NCI-H69 (cell line): ENCODE measurements at regions not wholly inside any gene's neighbourhood (a gene's known extent, or its start where the extent isn't known, plus 50 kb on each side); places are given as distances from the start of the nearest gene placed in this dataset.

Source experiments
- DNase-seq: peaks from one replicate; lab custom pipeline; 2025; lab: John Stamatoyannopoulos, UW

- DNase-seq, result no peak
These were observed 694.3 kb upstream of the NR5A2 start for GRCh38 chr1:199333180-199333579.

- no peak for DNase-seq
These were observed 692.0 kb upstream of the NR5A2 start for GRCh38 chr1:199335496-199335895.

DNA sequence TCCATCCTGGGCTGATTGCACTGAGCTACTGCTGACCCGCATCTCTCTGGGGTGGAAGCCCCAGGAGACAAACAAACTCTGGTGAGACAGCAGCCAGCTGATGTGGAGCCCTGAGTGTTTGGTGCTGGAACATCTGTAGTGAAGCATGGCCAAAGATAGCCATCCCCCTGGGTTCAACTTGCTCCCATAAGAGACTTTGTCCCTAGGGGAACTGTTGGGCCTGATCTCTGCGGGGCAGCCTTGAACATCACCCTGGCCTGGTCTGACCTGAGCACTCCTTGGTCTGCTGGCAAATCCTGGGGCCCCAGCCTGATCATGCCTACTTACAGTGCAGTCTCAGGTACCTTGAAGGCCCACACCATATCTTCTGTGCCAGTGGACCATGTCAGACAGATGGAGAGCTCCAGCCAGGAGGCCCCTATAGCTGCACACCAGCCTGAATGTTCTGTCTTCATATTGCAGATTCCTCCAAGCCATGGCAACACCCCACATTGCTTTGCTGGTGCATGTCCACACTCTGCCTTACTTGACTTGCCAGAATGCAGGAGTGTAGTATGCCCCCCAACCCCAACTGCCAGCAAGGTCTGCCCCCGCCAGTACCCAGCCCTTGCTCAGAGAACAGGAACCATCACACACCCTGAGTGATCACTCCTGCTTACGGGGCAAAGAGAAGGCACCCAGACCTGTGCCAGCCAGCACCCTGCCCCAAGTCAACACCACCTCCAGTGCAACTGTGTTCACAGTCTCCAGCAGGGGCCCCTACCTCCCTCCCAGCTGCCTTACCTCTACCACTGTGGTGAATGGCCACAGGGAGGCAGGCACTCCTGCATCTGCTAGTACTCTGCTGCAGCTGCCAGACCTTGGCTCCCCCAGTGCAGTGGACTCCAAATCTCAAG, 690.5 kb upstream of the NR5A2 start:
- peak; percentile 12 for DNase-seq

DNA sequence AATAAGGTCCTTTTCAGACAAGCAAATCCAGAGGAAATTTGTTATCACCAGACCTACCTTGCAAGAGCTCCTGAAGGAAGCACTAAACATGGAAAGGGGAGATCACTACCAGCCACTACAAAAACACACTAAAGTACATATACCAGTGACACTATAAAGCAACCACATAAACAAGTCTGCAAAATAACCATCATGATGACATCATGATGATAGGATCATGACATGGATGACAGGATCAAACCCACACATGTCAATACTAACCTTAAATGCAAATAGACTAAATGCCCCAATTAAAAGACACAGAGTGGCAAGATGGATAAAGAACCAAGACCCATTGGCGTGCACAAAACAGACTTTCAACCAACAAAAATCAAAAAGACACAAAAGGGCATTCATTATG, 688.8 kb upstream of the NR5A2 start:
- no peak for DNase-seq

- no peak for DNase-seq
These were observed 675.2 kb upstream of the NR5A2 start for GRCh38 chr1:199352351-199352750.

- DNase-seq, result no peak
These were observed 673.6 kb upstream of the NR5A2 start for GRCh38 chr1:199353906-199354305.

DNA sequence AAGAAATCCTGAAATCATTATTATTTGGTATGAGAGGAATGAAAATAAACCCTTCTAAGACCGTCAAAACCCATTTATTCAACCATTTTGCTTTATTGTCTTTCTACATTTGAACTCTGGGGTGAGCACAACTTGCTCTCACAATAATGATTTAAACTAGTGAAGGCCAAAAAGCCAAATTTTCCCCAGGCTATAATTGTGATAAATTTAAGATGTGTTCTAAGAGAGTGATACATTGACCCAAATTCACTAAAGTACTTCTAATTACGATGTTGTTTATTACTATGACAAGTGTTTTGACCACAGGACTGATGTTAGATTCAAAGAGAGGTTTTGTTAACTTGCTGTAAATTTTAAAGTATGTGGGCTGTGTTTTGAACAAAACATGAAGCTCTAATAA, 670.9 kb upstream of the NR5A2 start:
- DNase-seq, result no peak

DNA sequence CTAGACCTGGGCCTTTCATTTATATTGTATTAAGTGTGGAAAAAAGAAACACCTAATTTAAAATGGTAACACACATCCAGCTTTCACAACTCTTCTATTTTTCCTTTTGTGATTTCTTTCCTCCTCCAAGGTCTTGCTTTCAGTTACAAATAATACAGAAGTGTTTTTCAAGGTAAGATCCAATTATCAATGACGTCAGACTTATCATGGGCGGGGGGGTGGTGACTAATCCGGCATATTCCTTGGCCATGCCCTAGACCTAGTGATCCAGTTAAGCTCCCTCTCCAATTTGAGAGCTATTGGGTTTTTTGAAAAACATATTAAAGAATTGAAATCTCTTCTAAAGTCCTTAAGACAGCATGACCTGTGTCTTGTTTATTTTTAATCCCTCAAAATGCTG, 669.9 kb upstream of the NR5A2 start:
- DNase-seq, result no peak

DNA sequence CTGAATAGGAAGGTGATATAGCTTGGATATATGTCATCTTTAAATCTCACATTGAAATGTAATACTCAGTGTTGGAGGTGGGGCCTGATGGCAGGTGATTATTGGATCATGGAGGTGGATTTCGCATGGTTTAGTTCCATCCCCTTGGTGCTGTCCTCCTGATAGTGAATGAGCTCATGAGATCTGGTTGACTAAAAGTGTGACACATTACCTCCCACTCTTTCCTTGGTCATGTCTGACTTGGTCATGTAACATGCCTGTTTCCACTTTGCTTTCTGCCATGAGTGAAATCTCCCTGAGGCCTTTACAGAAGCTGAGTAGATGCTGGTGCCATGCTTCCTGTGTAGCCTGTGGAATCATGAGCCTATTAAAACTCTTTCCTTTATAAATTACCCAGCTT, 664.5 kb upstream of the NR5A2 start:
- DNase-seq, result peak; percentile 23

DNA sequence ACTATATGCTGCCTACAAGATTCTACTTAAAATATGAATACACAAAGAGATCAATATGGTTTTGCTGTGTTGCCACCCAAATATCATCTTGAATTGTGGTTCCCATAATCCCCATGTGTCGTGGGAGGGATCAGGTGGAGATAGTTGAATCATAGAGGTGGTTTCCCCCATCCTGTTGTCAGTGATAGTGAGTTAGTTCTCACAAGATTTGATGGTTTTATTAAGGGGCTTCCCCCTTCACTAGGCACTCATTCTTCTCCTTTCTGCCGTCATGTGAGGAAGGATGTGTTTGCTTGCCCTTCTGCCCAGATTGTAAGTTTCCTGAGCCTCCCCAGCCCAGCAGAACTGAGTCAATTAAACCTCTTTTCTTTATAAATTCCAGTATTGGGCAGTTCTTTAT, 654.4 kb upstream of the NR5A2 start:
- no peak for DNase-seq

DNA sequence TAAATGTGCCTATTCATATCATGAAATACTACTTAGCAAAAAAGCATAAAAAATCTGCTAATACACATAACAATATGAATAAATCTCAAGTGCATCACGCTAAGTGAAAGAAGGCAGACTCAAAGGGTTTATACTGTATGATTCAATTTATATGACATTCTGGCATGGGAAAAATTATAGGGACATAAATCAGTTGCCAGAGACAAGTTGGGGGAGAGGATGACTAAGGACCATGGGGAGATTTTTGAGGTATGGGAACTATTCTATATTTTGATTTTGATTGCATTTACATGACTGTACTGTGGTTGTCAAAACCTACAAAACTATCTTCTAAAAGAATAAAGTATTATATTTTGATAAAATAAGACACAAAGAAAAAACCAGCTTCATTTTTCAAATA, 650.3 kb upstream of the NR5A2 start:
- DNase-seq, result no peak

GRCh38 chr1:199383793-199384192, 643.7 kb upstream of the NR5A2 start:
- no peak for DNase-seq

DNA sequence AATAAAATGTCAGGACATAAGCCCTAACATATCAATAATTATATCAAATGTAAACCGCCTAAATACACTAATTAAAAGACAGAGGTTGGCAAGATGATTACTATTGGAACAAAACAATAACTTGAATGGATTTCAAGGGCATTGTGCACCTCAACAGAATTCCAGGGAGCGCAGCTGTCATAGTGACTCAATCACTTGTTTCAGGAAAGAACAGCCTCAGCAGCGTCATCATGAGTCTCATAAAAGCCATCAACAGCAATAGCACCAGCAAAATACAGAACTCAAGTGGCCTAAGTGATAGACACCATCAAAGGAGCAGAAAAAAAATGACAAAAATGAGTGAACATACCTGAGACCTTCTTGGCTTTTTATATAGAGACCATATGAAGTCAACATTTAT, 632.7 kb upstream of the NR5A2 start:
- DNase-seq, result peak; percentile 33

- DNase-seq, result no peak
These were observed 631.1 kb upstream of the NR5A2 start for GRCh38 chr1:199396456-199396855.

- DNase-seq, result no peak
These were observed 627.4 kb upstream of the NR5A2 start for GRCh38 chr1:199399996-199400724.

- DNase-seq, result no peak
These were observed 623.9 kb upstream of the NR5A2 start for GRCh38 chr1:199403531-199404116.

DNA sequence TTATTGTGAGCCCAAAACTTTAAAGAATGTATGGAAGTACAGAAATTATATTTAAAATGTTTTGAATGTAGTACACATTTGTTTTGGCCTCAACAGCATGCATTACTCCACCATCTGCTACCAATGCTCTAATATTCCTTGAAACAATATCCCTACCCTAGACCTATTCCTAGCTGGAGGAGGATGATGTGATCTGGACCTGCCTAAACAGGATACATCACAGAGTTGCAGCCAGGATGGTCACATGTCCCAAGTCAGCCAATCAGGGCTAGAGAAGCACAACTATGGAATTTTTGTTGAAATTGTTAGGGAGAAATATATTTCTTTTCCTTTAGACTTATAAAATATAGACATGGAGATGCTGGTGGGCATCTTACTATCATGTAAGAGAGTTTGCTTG, 623.3 kb upstream of the NR5A2 start:
- no peak for DNase-seq

GRCh38 chr1:199404976-199405375, 622.5 kb upstream of the NR5A2 start:
- DNase-seq, result no peak

GRCh38 chr1:199405634-199406196, 621.8 kb upstream of the NR5A2 start:
- no peak for DNase-seq

GRCh38 chr1:199410462-199410861, 617.0 kb upstream of the NR5A2 start:
- DNase-seq, result no peak

DNA sequence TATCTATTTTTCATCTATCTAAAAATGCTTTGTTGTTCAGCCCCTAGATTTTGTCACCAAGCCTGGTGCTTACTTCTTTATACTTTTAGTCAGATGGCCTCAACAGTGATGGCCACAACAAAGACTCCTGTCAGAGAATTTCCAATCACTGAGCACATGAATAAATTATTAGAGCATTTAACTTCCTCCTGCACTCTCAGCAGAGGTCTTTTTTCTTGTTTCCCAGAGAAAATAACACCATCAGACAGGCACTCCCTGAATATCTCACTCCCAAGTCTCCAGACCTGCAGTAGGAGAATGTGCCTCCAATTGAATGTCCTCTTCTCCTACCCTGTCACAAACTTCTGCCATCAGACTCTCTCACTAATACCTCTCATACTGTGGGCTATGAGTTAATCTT, 616.0 kb upstream of the NR5A2 start:
- DNase-seq, result no peak

GRCh38 chr1:199422206-199422605, 605.3 kb upstream of the NR5A2 start:
- peak; percentile 60 for DNase-seq

- peak; percentile 68 for DNase-seq
These were observed 579.6 kb upstream of the NR5A2 start for GRCh38 chr1:199447906-199448305.
